Astrocyte (in vitro differentiated cells and primary cell): ENCODE measurements at regions not wholly inside any gene's neighbourhood (a gene's known extent, or its start where the extent isn't known, plus 50 kb on each side); places are given as distances from the start of the nearest gene placed in this dataset.

Experiments
- DNase-seq: peaks from one replicate; pipeline ENCODE4 v3.0.0-alpha.2; 2010; ENCODE audit warnings: low read depth
- FAIRE-seq: peaks from 2 replicates; lab custom pipeline; 2011; peaks lifted over from hg19 to GRCh38; lab: Jason Lieb, UNC
- H2AFZ ChIP-seq: 2 replicates; pipeline ENCODE4 v1.6.0; 2012; ENCODE audit warnings: low read depth, low read length, inconsistent platforms
- H3K27ac ChIP-seq: 2 replicates; pipeline ENCODE4 v1.5.1; 2011; ENCODE audit warnings: low read depth, low read length, inconsistent platforms
- H3K27me3 ChIP-seq: 2 replicates; pipeline ENCODE4 v1.6.0; 2011; ENCODE audit warnings: low read length, inconsistent platforms; ENCODE audit not compliant: insufficient read depth
- H3K36me3 ChIP-seq: 2 replicates; pipeline ENCODE4 v1.5.1; 2011; ENCODE audit warnings: low read length, inconsistent platforms; ENCODE audit not compliant: insufficient read depth
- H3K4me1 ChIP-seq: 2 replicates; pipeline ENCODE4 v1.5.1; 2011; ENCODE audit warnings: low read length, inconsistent platforms; ENCODE audit not compliant: insufficient read depth
- H3K4me2 ChIP-seq: 2 replicates; pipeline ENCODE4 v1.6.0; 2012; ENCODE audit warnings: low read length, inconsistent platforms
- H3K4me3 ChIP-seq: 2 replicates; pipeline ENCODE4 v1.5.1; 2011; ENCODE audit warnings: low read depth, mild to moderate bottlenecking, low read length, inconsistent platforms; ENCODE audit not compliant: insufficient read depth
- H3K79me2 ChIP-seq: 2 replicates; pipeline ENCODE4 v1.6.0; 2012; ENCODE audit warnings: mild to moderate bottlenecking, low read length, inconsistent platforms; ENCODE audit not compliant: insufficient read depth
- H3K9ac ChIP-seq: 2 replicates; pipeline ENCODE4 v1.6.0; 2012; ENCODE audit warnings: mild to moderate bottlenecking, low read length, inconsistent platforms
- H3K9me3 ChIP-seq: 2 replicates; pipeline ENCODE4 v1.5.1; 2012; ENCODE audit warnings: low read depth, mild to moderate bottlenecking, low read length, inconsistent platforms; ENCODE audit not compliant: insufficient read depth
- H4K20me1 ChIP-seq: 2 replicates; pipeline ENCODE4 v1.6.0; 2012; ENCODE audit warnings: low read length, inconsistent platforms; ENCODE audit not compliant: insufficient read depth
- H3K27ac Mint-ChIP-seq: one replicate; pipeline ENCODE4 v1.8.0; 2021; ENCODE audit warnings: mild to moderate bottlenecking, mixed read lengths; ENCODE audit not compliant: unreplicated experiment
- H3K27me3 Mint-ChIP-seq: one replicate; pipeline ENCODE4 v1.8.0; 2021; ENCODE audit warnings: low read depth, mixed read lengths; ENCODE audit not compliant: unreplicated experiment
- H3K36me3 Mint-ChIP-seq: one replicate; pipeline ENCODE4 v1.8.0; 2021; ENCODE audit warnings: low read depth, mixed read lengths; ENCODE audit not compliant: unreplicated experiment
- H3K4me1 Mint-ChIP-seq: one replicate; pipeline ENCODE4 v1.8.0; 2021; ENCODE audit warnings: low read depth, mixed read lengths; ENCODE audit not compliant: unreplicated experiment
- H3K4me3 Mint-ChIP-seq: one replicate; pipeline ENCODE4 v1.8.0; 2021; ENCODE audit warnings: mild to moderate bottlenecking, moderate library complexity, mixed read lengths; ENCODE audit not compliant: unreplicated experiment
- H3K9me3 Mint-ChIP-seq: one replicate; pipeline ENCODE4 v1.8.0; 2021; ENCODE audit warnings: mild to moderate bottlenecking, mixed read lengths; ENCODE audit not compliant: unreplicated experiment
- CTCF ChIP-seq: IDR thresholded peaks from 2 replicates; pipeline ENCODE4 v1.5.1; 2011; ENCODE audit warnings: low read depth, mild to moderate bottlenecking, inconsistent platforms, low read length, moderate library complexity; ENCODE audit not compliant: insufficient read depth
- EZH2 ChIP-seq: IDR thresholded peaks from 2 replicates; pipeline ENCODE4 v1.6.1; 2012; ENCODE audit warnings: mild to moderate bottlenecking, low read length, inconsistent platforms; ENCODE audit not compliant: insufficient read depth

DNA sequence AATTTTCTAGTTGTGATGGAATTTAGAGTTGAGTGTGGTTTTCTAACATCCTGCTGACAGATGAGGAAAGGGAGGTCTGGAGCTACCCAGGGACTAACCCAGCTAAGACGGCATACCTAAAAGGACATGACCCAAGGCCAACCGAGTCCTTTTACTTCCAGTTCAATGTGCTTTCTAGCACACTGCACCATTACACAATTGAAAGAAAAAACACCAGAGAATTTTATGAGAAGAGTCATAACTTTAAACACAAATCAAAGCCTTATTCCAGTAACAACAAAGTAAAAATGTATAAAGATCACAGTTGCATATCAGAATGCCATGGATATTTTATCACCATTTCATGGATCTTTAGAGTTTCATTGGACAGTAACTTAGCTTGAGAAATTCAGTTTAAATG is 480.3 kb downstream of the MEIS1 start:
- no peaks in the 10 kb centered on the region for H4K20me1 ChIP-seq
- H3K79me2 ChIP-seq: no peaks in the 10 kb centered on the region
- Mint-ChIP-seq H3K27ac (no peak overlapping the region), H3K36me3 (no peaks in the 10 kb centered on the region), H3K27me3 (peaks cover 4% of the 10 kb centered on the region), H3K4me3 (no peak overlapping the region), H3K4me1 (no peaks in the 10 kb centered on the region), H3K9me3 (no peaks in the 10 kb centered on the region)
- H3K9ac ChIP-seq: no peak overlapping the region
- H3K4me1 ChIP-seq: no peaks in the 10 kb centered on the region
- TF ChIP-seq EZH2: no peak
- TF ChIP-seq CTCF: no peak
- no peaks in the 10 kb centered on the region for H3K9me3 ChIP-seq
- no peak overlapping the region for H2AFZ ChIP-seq
- H3K4me2 ChIP-seq: no peak overlapping the region
- H3K27ac ChIP-seq: no peak overlapping the region
- no peaks in the 10 kb centered on the region for H3K36me3 ChIP-seq
- no peak overlapping the region for H3K4me3 ChIP-seq
- no peaks in the 10 kb centered on the region for H3K27me3 ChIP-seq
- DNase-seq (peak; percentile 25), FAIRE-seq (no peak)

GRCh38 chr2:66919286-66919685 is 477.8 kb upstream of the ETAA1 start:
- Histone ChIP-seq H4K20me1 (no peaks in the 10 kb centered on the region), H3K4me2 (no peak overlapping the region), H3K4me1 (no peaks in the 10 kb centered on the region), H3K36me3 (no peaks in the 10 kb centered on the region), H3K79me2 (no peaks in the 10 kb centered on the region), H3K9ac (no peak overlapping the region), H3K27ac (no peak overlapping the region), H3K4me3 (no peak overlapping the region), H3K27me3 (no peaks in the 10 kb centered on the region), H2AFZ (no peak overlapping the region), H3K9me3 (no peaks in the 10 kb centered on the region)
- FAIRE-seq (no peak), DNase-seq (no peak)
- H3K4me1 Mint-ChIP-seq: no peaks in the 10 kb centered on the region
- H3K4me3 Mint-ChIP-seq: no peak overlapping the region
- H3K27me3 Mint-ChIP-seq: peaks cover 3% of the 10 kb centered on the region
- no peaks in the 10 kb centered on the region for H3K36me3 Mint-ChIP-seq
- no peaks in the 10 kb centered on the region for H3K9me3 Mint-ChIP-seq
- TF ChIP-seq EZH2 (no peak), CTCF (no peak)
- H3K27ac Mint-ChIP-seq: no peak overlapping the region

DNA sequence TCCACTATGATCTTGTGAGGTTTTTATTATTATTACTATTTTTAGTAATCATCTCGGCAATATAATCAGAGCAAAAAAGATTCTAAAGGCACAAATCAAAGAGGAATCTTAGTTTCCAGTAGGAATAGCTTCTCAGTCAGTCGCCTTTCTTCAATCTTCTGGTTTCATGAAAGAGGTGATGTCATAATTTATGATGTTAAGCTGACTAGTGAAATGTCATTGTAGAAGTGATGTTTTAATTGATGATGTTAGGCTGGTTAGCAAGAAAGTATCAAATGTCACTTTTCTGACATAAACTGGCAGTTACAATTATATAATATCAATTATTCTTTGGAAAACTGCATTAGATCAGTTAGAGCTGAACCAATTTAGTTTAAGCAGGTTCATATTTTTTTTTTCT is 476.7 kb upstream of the ETAA1 start:
- Mint-ChIP-seq H3K4me3 (no peak overlapping the region), H3K27ac (no peak overlapping the region), H3K27me3 (peaks cover 3% of the 10 kb centered on the region), H3K4me1 (peaks cover 4% of the 10 kb centered on the region), H3K9me3 (no peaks in the 10 kb centered on the region), H3K36me3 (no peaks in the 10 kb centered on the region)
- Histone ChIP-seq H3K4me2 (no peak overlapping the region), H3K9me3 (no peaks in the 10 kb centered on the region), H2AFZ (no peak overlapping the region), H3K27me3 (no peaks in the 10 kb centered on the region), H3K79me2 (no peaks in the 10 kb centered on the region), H3K36me3 (no peaks in the 10 kb centered on the region), H3K27ac (no peak overlapping the region), H3K4me1 (peaks cover 4% of the 10 kb centered on the region), H4K20me1 (no peaks in the 10 kb centered on the region), H3K4me3 (no peak overlapping the region), H3K9ac (no peak overlapping the region)
- FAIRE-seq (no peak), DNase-seq (no peak)
- no peak for TF ChIP-seq EZH2
- no peak for TF ChIP-seq CTCF
